NCI-H774 (cell line): ENCODE measurements at regions not wholly inside any gene's neighbourhood (a gene's known extent, or its start where the extent isn't known, plus 50 kb on each side); places are given as distances from the start of the nearest gene placed in this dataset.

Experiments used
- DNase-seq: peaks from one replicate; lab custom pipeline; 2025; lab: John Stamatoyannopoulos, UW

DNA sequence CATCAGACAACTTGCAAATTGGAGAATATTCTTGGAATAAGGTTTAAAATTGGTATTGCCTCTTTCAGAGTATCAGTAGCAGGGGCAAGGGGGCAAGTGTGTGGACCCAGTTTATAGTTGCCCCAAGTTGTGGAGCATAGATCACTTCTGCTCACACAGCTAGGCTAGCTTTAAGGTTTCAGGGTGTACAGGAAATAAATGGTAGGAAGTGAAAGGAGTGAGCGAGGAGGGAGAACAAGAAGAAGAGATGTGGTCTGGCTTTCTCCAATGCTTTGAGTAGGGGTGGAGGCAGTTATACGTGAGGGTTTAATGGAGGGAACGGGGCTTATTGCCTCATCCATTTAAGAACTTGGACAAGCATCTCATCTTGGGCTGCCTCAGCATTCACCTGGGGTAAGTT, 290.0 kb upstream of the CFAP20DC start:
- no peak for DNase-seq

DNA sequence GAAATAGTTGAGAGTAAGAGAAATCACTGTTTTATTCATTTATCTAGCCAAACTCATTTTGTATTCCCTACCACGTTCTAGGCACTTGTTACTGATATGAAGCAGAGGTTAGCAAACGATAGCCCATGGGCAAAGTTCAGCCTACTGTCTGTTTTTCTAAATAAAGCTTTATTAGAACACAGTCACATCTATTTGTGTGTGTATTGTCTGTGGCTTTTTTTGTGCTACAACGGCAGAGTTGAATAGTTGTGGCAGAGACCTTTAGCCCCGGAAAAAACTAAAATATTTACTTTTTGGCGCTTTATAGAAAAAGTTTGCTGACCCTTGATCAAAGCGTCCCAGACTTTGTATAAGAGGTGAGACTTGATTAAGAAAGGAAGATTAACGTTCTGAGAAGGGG, 289.1 kb upstream of the CFAP20DC start:
- no peak for DNase-seq

DNA sequence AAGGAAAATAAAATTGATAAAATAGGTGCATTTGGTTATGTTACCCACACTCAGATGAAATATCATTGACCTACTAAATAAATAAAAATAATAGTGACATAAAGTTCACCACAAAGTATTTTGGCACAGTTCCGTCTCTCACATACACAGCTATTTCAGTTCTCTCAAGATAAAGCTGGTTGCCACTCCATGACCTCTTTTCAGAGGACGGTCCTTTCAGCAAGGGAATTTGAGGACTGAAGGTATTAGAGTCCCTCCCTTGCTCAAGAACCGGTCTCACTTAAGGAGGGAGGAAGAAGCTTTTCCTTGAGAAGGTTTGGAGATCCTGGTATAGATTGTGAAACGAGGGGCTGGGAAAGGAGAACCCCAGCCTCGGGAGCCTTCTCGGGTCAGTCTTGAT, 285.5 kb upstream of the CFAP20DC start:
- DNase-seq: no peak

DNA sequence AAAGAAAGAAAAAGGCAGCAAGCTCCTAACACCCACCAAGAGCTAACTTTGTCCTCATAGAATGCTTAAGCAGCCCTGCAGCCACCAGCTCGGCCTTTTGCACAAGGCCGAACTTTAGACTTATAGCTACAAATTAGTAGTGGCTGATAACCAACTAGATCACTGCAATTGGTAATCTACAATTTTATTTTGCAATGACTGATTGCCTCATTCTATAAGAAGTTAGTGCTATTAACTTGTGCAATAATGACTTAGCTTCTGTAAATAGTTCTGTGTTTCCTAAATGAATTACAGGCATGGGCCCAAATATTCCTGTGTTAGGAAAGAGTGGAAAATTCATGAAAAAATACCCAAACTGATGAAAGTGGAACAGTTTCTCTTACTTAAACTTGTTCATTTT, 284.8 kb upstream of the CFAP20DC start:
- DNase-seq: no peak

DNA sequence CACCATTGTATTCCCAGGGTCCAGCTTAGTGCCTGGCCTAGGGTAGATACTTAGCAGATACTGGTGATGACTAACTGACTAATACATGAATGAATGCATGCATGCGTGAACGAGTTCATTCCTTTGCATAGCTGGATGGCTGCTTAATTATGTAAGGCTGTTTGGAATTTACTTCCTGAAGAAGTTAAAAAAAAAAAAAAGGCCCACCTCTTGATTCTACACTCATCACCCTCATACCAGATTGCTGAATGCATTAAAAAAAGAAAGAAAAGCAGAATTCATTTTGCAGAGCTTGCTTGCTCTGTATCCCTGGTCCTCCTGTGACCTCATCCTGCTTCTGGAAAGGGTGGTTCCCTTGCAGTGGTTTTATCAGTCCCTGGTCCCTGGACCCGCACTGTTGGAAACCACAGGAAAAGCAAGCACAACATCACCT, 277.6 kb upstream of the CFAP20DC start:
- no peak for DNase-seq

DNA sequence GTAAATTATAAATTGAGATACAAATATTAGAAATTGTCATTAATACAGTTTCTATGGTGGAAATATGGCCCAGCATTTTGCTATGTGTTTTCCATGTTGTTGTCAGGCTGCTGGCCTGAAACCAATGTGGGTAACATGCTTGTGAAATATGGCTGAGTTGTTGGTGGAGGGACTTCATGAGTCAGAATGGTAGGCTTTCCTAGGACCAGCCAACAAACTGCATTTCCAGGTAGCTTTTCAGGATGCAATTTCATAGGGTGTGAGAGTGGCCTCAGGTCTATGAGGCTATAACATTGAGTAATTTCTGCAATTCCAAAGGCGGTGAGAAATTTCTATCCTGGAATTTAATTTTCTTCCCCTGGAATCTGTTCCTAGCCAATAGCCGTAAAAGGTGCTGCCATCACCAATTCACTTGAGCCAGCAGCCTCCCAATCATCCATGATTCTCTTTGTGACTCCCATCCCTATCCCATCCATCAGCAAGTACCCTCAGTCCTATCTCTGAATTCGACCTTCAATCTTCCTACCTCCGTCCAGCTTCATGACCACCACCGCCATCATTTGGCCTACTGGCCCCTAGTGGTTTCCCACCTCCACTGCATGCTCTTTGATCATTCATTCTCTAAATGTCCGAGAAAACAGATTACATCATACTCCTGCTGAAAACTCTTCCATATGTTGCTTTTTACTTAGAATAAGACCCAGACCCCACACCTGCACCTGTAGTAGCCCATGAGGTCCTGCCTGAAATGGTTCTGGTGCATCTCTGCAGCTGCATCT, 276.6 kb upstream of the CFAP20DC start:
- no peak for DNase-seq

DNA sequence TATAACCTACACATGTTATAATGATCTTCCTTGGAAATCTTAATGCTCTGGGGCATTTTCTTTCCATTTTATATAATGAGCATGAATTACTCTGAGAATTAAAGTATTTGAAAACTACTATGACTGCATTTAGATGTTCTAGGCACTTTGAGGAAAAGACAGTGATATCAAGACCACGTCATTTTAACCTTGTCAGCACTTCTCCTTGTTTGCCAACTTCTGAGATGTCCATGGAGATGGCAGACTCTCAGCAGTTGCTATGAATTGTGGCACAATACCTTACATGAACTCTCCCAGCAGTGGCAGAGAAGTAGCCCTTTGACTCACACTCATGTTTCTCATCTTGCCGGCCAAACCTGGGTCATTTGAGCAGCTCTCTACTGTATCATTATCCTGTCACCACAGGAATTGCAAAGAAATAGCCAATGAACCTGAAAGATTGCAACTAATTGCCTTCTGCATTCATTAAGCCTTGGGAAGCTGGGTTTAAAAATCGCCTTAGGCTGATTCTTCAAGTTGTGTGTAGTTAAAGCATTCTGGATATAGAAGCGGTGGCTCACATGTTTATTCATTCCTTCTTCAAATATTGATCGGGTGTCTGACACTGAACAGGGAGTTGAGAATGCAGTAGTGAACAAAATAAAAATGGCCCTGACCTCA, 272.2 kb upstream of the CFAP20DC start:
- DNase-seq: no peak

DNA sequence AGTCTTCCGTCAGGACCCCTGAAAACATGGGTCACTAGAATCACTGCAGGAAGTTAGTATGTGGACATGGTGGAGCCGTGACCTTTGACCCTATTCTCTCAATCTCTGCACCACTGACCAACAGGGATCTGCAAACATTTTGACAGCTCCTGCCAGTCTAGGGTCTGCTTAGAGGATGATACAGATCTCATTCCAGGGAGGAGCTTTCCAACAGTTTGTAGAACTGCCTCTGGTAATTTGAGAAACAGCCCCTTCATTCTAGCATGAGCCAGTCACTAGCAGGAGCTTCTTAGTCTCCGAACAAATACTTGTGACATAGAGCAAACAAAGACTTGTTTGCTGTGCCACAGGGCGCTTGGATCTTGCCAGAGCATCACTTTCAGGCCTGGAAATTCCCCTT, 270.3 kb upstream of the CFAP20DC start:
- peak; percentile 5 for DNase-seq

DNA sequence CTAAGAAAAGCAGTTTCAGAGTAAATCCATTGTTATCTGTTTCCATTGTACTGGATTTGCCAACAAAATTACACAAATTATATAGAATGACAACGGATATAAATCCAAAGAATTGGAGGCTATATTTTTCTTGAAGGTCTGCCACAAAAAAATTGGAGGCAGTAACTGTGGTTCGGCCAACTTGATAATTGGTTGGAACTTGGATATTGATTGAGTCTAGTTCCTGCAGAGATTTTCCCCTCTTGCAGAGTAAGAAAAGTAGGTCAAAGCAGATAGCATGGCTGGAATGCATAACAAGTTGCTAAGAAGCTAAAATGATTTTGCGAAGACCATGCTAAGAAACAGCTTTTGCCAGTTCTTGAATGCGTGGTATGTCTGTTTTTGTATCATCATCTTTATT, 269.6 kb upstream of the CFAP20DC start:
- no peak for DNase-seq

DNA sequence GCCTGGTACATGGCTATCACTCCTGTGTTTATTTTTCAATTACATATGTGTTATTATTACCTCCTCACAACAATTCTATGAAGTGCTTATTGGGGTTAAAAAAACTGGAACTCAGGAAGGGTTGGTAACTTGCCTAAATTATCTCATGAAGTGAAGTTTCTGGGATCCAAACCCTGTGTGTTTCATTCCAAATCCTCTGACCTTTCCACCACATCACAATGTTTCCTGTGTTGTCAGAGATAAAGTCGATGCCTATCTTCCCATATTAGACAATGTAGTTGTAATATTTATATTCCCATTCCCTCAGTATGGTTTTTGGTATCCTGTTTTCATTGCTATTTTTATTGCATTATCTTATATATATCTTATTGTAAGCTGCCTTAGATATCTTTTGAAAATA, 269.1 kb upstream of the CFAP20DC start:
- no peak for DNase-seq

DNA sequence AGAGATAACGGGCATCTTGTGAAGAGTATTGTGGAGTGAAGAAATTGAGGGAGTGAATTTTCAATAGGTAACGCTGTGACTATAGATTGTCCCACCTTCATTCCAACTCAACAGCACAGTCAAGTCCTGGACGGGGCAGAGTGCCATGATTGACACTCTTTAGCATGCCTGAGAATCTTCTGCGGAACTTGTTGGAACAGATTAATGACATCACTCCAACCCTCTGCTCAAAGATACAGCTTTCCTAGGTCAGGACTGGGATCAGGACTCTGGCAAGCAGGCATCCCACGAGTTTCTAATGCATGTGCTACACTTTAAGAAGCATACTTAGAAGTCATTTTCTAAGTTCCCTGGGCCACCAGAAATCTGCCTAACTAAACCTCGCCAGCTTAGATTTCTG, 267.6 kb upstream of the CFAP20DC start:
- no peak for DNase-seq

DNA sequence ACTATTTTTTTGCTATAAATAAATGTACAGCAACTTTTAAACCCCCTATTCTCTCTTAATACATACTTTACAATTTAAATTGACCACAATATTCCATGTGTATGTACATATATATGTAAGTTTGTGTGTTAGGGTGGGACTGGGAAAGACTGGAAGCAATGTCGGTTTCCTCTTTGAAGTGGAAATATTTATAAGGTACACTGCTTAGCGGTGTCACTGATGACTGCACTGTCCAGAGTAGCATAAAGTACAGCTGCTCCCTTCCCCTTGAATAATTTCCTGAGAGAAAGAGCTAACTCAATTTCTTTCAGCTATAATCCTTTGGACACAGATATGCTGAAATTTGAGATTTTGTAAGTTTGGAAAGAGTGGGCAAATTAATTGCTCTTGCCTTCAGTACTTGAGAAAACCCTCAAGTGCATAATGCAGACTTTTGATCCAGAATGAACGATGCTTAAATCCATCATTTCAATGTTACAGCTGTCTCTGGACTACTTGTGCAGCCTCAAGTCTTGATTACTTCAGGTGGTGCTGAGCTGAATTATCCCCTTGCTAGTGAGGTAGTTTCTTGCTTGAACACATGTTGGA, 267.0 kb upstream of the CFAP20DC start:
- no peak for DNase-seq

DNA sequence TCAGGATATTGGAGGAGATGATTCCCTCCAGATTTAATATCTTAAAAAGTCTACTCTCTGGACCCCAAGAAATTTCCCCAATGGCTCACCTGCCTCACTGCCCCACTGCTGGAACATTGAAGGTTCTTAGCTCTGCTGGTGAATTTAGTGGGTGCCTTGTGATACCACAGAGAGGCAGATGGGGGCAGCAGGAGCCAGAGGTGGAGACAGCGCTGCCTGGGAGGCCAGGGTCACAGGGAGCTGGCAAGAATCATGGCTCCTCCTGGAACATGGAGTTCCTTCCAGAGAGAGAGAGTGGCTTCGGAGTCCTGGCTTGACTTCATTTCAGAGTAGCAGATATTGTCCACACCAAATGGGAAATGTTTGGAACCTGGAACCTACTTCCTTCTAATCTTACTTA, 263.5 kb upstream of the CFAP20DC start:
- peak; percentile 4 for DNase-seq

DNA sequence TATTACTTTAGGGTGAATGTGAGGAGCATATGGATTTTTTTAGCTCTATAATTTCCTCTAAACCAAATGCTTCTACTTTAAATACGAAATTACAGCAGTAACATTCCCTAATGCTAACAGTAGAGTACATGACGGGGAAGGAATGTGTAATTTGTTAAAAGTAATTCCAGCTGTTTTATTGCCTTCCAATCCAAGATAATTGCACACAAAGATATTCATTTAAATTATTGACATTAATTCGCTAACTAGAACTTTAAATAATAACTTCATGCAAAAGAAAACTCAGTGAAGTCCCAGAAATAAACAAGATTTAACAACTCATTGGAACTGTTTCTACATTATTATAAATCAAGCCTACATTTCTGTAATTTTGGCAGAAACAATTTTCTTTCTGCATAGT, 261.4 kb upstream of the CFAP20DC start:
- no peak for DNase-seq

DNA sequence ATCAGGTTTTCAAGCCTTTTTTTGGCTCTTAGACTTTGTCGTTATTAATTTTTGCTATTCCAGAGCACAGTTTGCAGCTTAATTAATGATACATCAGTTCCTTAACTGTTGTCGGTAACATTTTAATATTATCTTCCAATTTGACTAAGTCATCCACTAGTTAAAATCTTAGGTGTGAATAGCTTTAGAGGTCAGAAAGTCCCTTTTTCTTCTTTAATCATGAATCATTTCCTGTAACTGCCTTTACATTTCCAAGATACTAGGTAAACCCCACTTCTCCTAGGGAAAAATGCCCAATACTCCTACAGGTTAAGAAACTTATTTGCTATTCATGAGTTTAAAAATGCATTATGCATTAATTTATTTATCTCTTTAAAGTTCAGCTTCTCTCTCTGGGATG, 260.9 kb upstream of the CFAP20DC start:
- DNase-seq: no peak

DNA sequence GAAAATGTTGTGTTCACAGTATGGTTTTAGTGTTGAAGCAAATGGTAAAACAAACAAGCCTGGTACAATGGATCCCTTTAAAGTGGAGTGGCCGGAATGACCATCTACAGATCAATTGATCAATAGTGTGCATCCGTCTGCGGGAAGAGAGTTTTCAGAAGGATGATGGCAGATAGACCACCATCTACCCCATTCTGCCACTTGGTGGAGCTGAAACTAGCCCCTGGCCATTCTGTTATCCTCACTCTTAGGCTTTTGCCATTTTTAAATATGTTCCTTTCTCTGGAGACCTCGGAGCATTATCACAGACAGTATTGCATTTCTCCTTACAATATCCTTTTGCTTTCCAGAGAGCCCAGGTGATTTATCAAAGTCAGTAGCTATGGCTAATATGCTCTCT, 258.9 kb upstream of the CFAP20DC start:
- DNase-seq: no peak

DNA sequence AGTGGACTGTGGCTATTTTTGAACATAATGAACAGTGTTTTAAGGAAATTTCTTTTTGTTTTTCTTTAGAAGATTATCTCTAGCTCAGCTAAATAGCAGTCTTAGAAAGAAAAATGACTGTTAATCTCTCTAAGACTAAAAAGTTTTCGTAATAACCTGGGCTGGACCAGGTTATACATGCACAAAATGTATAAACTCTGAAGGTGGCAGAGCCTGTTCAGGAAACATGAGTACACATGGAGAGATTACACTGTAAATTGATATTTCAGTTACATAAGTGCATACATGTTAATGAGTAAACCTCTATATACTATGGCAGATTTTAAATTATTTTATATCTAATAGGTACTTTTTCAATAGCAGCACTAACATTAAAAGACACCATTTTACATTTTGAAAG, 258.2 kb upstream of the CFAP20DC start:
- no peak for DNase-seq

DNA sequence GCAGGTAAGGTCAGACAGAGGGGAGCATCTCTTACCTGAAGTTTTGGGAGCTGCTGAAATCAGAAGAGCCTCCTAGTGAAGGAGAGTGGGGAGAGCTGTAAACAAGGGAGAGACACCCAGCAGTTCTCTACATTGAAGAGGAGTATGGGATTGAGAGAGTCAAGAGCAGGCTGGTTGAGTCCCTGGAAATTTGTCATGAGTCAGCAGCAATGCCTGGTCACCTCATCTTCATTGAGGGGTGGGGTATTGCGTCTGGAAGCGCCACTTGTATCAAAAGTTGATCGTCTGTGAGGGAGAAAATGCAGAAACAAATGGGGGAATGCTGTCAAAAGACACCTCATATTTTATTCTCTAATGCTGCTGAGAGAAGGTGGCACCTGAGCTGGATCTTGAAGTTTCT, 256.6 kb upstream of the CFAP20DC start:
- DNase-seq: no peak

DNA sequence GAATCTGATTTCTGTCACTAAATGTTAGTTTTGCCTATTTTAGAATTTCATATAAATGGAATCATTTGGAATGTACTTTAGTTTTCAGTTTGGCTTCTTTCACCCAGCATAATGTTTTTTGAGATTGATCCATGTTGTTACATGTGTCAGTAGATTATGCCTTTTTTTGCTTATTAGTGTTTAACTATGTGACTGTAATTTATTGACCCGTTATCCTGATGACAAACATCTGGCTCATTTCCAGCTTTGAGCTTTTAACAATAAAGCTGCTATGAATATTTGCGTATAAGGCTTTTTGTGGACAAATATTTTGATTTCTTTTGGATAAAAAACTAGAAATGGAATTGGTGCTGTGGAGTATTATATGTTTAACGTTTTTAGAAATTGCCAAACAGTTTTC, 254.5 kb upstream of the CFAP20DC start:
- DNase-seq: no peak

DNA sequence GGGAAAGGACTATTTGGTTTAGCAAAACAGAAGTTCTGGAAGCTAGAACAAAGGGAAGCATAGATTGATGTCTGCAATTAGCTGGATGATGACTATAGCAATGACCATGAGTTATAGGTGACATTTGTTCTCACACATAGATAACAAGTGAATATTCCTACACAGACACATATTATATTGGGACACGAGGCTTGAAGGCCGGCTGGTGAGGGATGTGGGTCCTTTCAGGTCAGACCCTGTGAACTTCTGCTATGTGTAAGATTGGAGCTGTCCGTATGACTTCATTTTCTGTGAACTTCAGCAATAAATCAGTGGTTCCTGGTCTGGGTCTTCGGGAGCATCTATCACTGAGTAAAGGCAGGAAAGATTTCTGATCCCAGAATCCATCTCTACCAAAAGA, 253.6 kb upstream of the CFAP20DC start:
- DNase-seq: no peak

DNA sequence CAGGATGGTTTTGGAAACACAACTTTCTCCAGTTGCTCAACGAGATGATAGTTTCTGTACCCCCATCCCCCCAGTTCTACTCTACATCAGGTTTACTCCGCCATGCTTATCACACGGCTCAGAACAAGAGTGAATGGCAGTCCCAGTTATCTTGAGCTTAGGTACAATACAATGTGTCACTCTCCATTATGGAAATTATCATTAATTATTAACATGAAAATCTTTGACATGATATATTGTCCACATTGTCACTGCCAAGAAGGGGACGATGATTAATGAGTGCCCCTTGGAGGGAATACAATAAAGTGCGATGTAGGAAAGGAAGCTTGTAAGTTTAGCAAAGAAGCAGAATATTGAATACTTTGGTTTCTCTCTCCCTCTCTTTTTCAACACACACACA, 252.6 kb upstream of the CFAP20DC start:
- DNase-seq: no peak

DNA sequence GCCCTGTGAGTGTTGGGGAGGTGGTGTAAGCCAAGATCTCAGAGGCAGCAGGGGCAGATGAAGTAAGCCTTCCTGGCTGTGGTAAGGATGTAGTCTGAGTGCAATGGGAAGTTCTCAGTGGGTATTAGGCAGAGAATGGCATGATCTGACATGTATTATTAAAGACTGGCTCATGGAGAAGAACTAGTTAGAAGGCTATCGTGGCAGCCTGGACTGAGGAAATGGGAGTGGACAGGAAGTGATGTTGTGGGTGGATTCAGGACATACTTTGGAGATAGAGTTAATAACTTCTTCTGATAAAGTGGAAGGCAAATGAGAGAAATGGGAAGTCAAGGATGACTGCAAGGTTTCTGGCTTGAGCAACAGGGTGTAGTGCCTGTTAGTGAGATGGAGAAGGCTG, 250.9 kb upstream of the CFAP20DC start:
- DNase-seq: no peak

DNA sequence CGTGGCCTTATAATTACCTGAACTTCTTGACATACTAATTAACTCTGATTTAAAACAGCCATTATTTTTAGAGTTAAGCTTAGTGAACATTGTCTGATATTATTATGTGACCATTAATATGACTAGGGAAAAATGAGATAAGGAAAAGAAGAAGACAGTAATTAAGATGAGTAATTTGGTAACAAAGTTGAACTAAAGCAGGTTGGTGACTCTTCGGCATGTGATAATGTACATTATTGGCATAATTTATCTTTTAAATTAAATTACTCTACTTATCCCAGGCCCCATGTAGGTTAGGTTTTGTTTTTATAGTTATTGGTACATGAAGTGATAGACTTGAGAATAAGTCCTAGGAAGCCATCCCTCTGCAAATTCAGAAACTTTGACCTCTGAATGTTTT, 249.7 kb upstream of the CFAP20DC start:
- DNase-seq: no peak

DNA sequence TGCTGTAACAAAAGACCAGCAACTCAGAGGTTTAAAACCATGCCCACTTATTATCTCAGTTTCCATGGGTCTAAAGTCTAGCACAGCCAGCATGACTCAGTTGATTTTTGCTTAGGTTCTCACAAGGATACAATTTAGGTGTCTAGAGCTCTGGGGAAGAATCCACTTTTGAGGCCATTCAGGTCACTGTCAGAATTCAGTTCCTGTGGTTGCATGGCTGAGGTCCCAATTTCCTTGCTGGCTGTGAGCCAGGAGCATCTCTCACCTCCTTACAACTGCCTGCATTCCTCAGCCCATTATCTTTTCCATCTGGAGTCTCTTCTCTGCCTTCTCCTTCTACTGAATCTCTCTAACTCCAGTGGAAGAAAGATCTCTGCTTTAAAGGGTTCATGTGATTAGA, 240.5 kb upstream of the CFAP20DC start:
- DNase-seq: no peak
